ACC112 (cell line): ENCODE measurements at regions not wholly inside any gene's neighbourhood (a gene's known extent, or its start where the extent isn't known, plus 50 kb on each side); places are given as distances from the start of the nearest gene placed in this dataset.

Experiments used
- H2AFZ ChIP-seq: fragments of 200-600 bp; sonication (generic); one replicate; pipeline ENCODE4 v1.6.0; 2017; ENCODE audit warnings: antibody characterized with exemption, low read length; ENCODE audit not compliant: unreplicated experiment
- H3K27ac ChIP-seq: fragments of 200-600 bp; sonication (generic); 2 replicates; pipeline ENCODE4 v1.5.1; 2014; ENCODE audit warnings: low read depth, mild to moderate bottlenecking, antibody characterized with exemption, low read length, moderate library complexity
- H3K27me3 ChIP-seq: fragments of 200-600 bp; sonication (generic); 2 replicates; pipeline ENCODE4 v1.6.1; 2014; ENCODE audit warnings: mild to moderate bottlenecking, antibody characterized with exemption, low read length, moderate library complexity, mixed read lengths; ENCODE audit not compliant: insufficient read depth
- H3K36me3 ChIP-seq: fragments of 200-600 bp; sonication (generic); 2 replicates; pipeline ENCODE4 v1.6.1; 2016; ENCODE audit warnings: mild to moderate bottlenecking, antibody characterized with exemption, low read length, moderate library complexity, mixed read lengths; ENCODE audit not compliant: insufficient read depth
- H3K4me1 ChIP-seq: fragments of 200-600 bp; sonication (generic); one replicate; pipeline ENCODE4 v1.6.1; 2016; ENCODE audit warnings: low read length, mixed read lengths; ENCODE audit not compliant: insufficient read depth, unreplicated experiment, control insufficient read depth
- H3K4me3 ChIP-seq: fragments of 200-600 bp; sonication (generic); 2 replicates; pipeline ENCODE4 v1.5.1; 2014; ENCODE audit warnings: mild to moderate bottlenecking, low read depth, low read length
- H3K79me2 ChIP-seq: fragments of 200-600 bp; sonication (generic); one replicate; pipeline ENCODE4 v1.6.0; 2016; ENCODE audit warnings: low read length; ENCODE audit not compliant: control insufficient read depth, unreplicated experiment, insufficient read depth

GRCh38 chr6:88535306-88535705 is 369.2 kb upstream of the CNR1 start:
- Histone ChIP-seq H3K4me3 (no peak overlapping the region), H3K36me3 (no peaks in the 10 kb centered on the region), H3K27ac (no peak overlapping the region)

GRCh38 chr6:88532241-88532860 is 366.2 kb upstream of the CNR1 start:
- Histone ChIP-seq H2AFZ (no peak overlapping the region), H3K36me3 (no peaks in the 10 kb centered on the region), H3K79me2 (no peaks in the 10 kb centered on the region), H3K27ac (no peak overlapping the region), H3K4me1 (no peaks in the 10 kb centered on the region), H3K27me3 (peaks cover 87% of the 10 kb centered on the region), H3K4me3 (no peak overlapping the region)

More at GRCh38 chr6:88535306-88535705, 369.2 kb upstream of the CNR1 start:
- Histone ChIP-seq H3K27me3 (peaks cover 96% of the 10 kb centered on the region), H3K4me1 (no peaks in the 10 kb centered on the region), H3K79me2 (no peaks in the 10 kb centered on the region), H2AFZ (no peak overlapping the region)

GRCh38 chr6:88529726-88530125 is 363.6 kb upstream of the CNR1 start:
- Histone ChIP-seq H3K4me1 (no peaks in the 10 kb centered on the region), H2AFZ (no peak overlapping the region), H3K27ac (no peak overlapping the region), H3K4me3 (no peak overlapping the region), H3K36me3 (no peaks in the 10 kb centered on the region), H3K27me3 (peaks cover 60% of the 10 kb centered on the region), H3K79me2 (no peaks in the 10 kb centered on the region)

- H3K4me3 ChIP-seq = no peak overlapping the region
- H3K79me2 ChIP-seq = no peaks in the 10 kb centered on the region
- H3K4me1 ChIP-seq = peaks cover 9% of the 10 kb centered on the region
- no peak overlapping the region for H2AFZ ChIP-seq
- no peaks in the 10 kb centered on the region for H3K36me3 ChIP-seq
- no peak overlapping the region for H3K27ac ChIP-seq
- H3K27me3 ChIP-seq = no peaks in the 10 kb centered on the region
Observed at GRCh38 chr6:88520445-88520844, 354.3 kb upstream of the CNR1 start.

GRCh38 chr6:88520017-88520338 is 353.8 kb upstream of the CNR1 start:
- Histone ChIP-seq H2AFZ (no peak overlapping the region), H3K27me3 (no peaks in the 10 kb centered on the region), H3K79me2 (no peaks in the 10 kb centered on the region), H3K36me3 (no peaks in the 10 kb centered on the region), H3K4me3 (no peak overlapping the region), H3K4me1 (peaks cover 9% of the 10 kb centered on the region), H3K27ac (no peak overlapping the region)

GRCh38 chr6:88519301-88520016 is 353.3 kb upstream of the CNR1 start:
- H3K4me3 ChIP-seq = no peak overlapping the region
- H3K27me3 ChIP-seq = no peaks in the 10 kb centered on the region
- no peak overlapping the region for H2AFZ ChIP-seq
- peaks cover 9% of the 10 kb centered on the region for H3K4me1 ChIP-seq
- no peaks in the 10 kb centered on the region for H3K36me3 ChIP-seq
- no peak overlapping the region for H3K27ac ChIP-seq
- no peaks in the 10 kb centered on the region for H3K79me2 ChIP-seq

GRCh38 chr6:88517737-88518136 is 351.6 kb upstream of the CNR1 start:
- no peaks in the 10 kb centered on the region for H3K79me2 ChIP-seq
- H3K27ac ChIP-seq = no peak overlapping the region
- H3K27me3 ChIP-seq = no peaks in the 10 kb centered on the region
- peaks cover 9% of the 10 kb centered on the region for H3K4me1 ChIP-seq
- H2AFZ ChIP-seq = peak overlapping the region; percentile 11
- no peak overlapping the region for H3K4me3 ChIP-seq
- no peaks in the 10 kb centered on the region for H3K36me3 ChIP-seq

GRCh38 chr6:88513920-88514319 is 347.8 kb upstream of the CNR1 start:
- Histone ChIP-seq H3K4me1 (peaks cover 22% of the 10 kb centered on the region), H3K36me3 (no peaks in the 10 kb centered on the region), H3K4me3 (no peak overlapping the region), H3K27ac (no peak overlapping the region), H3K27me3 (no peaks in the 10 kb centered on the region), H2AFZ (no peak overlapping the region), H3K79me2 (no peaks in the 10 kb centered on the region)

GRCh38 chr6:88513471-88513870 is 347.3 kb upstream of the CNR1 start:
- Histone ChIP-seq H3K36me3 (no peaks in the 10 kb centered on the region), H3K27ac (no peak overlapping the region), H3K79me2 (no peaks in the 10 kb centered on the region), H3K4me3 (no peak overlapping the region), H2AFZ (no peak overlapping the region), H3K4me1 (peaks cover 22% of the 10 kb centered on the region), H3K27me3 (no peaks in the 10 kb centered on the region)

GRCh38 chr6:88512951-88513350 is 346.8 kb upstream of the CNR1 start:
- no peak overlapping the region for H3K27ac ChIP-seq
- no peaks in the 10 kb centered on the region for H3K79me2 ChIP-seq
- no peak overlapping the region for H2AFZ ChIP-seq
- no peaks in the 10 kb centered on the region for H3K27me3 ChIP-seq
- H3K4me3 ChIP-seq = no peak overlapping the region
- H3K36me3 ChIP-seq = no peaks in the 10 kb centered on the region
- H3K4me1 ChIP-seq = peaks cover 20% of the 10 kb centered on the region

- Histone ChIP-seq H3K36me3 (no peaks in the 10 kb centered on the region), H3K27ac (no peak overlapping the region), H2AFZ (no peak overlapping the region), H3K4me3 (no peak overlapping the region), H3K27me3 (no peaks in the 10 kb centered on the region), H3K4me1 (no peaks in the 10 kb centered on the region), H3K79me2 (no peaks in the 10 kb centered on the region)
Observed at GRCh38 chr6:88502391-88502790, 336.2 kb upstream of the CNR1 start.
